CD4-positive, alpha-beta T cell (primary cell): ENCODE measurements at regions not wholly inside any gene's neighbourhood (a gene's known extent, or its start where the extent isn't known, plus 50 kb on each side); places are given as distances from the start of the nearest gene placed in this dataset.
"Not testable (repeated sequence)": the region's sequence is repeated elsewhere in the genome, so short reads cannot be mapped to it uniquely, and the experiment has no call there.

ENCODE experiments used
- ATAC-seq: fragments of 200-7000 bp; cut with Tn5 transposase; one replicate; pipeline ENCODE4 v1.10.0; 2022; ENCODE audit warnings: mild to moderate bottlenecking; ENCODE audit not compliant: poor library complexity
- CTCF ChIA-PET: fragments of 350-600 bp; sonication (Branson Sonifier 250); formaldehyde crosslinking; loops from one replicate; lab custom pipeline; 2021; ENCODE audit warnings: antibody characterized with exemption, inconsistent platforms; lab: Charles Lee
- POLR2A ChIA-PET: fragments of 350-600 bp; sonication (Branson Sonifier 250); formaldehyde crosslinking; loops from one replicate; lab custom pipeline; 2021; ENCODE audit warnings: antibody characterized with exemption, inconsistent platforms; lab: Charles Lee
- DNase-seq, 14 experiments: peaks; one replicate each; pipeline ENCODE4 v3.0.0-alpha.2; 2013 to 2020; ENCODE audit warnings: mixed read lengths in 2 of 14
- H3K27ac ChIP-seq, 2 donors: one replicate each; pipeline versions ENCODE4 v1.5.1 to v1.7.0; 2013; ENCODE audit warnings: low read length in 2 of 2, low read depth in 1 of 2, mild to moderate bottlenecking in 1 of 2
- H3K27me3 ChIP-seq, 2 experiments: 1 replicate in 1 of 2; 2 replicates in 1 of 2; pipeline versions ENCODE4 v1.6.1 to v1.7.0; 2013; ENCODE audit warnings: low read length in 2 of 2, control low read depth in 1 of 2, mild to moderate bottlenecking in 1 of 2, moderate library complexity in 1 of 2; ENCODE audit not compliant: insufficient read depth in 2 of 2, control insufficient read depth in 1 of 2
- H3K36me3 ChIP-seq: one replicate; pipeline ENCODE4 v1.6.1; 2013; ENCODE audit warnings: low read length, control low read depth; ENCODE audit not compliant: insufficient read depth
- H3K4me1 ChIP-seq: one replicate; pipeline ENCODE4 v1.6.1; 2013; ENCODE audit warnings: low read length, control low read depth; ENCODE audit not compliant: insufficient read depth
- H3K4me3 ChIP-seq: one replicate; pipeline ENCODE4 v1.5.1; 2013; ENCODE audit warnings: mild to moderate bottlenecking, low read length, moderate library complexity
- H3K9me3 ChIP-seq, 2 experiments: 1 replicate in 1 of 2; 2 replicates in 1 of 2; pipeline versions ENCODE4 v1.6.1 to v1.7.0; 2013; ENCODE audit warnings: low read length in 2 of 2, mild to moderate bottlenecking in 2 of 2, control low read depth in 1 of 2, moderate library complexity in 1 of 2; ENCODE audit not compliant: control insufficient read depth in 1 of 2, insufficient read depth in 1 of 2
- H3K27ac Mint-ChIP-seq: one replicate; pipeline ENCODE4 v1.8.0; 2020; ENCODE audit warnings: mixed read lengths
- H3K27me3 Mint-ChIP-seq: one replicate; pipeline ENCODE4 v1.8.0; 2021; ENCODE audit warnings: mixed read lengths
- H3K36me3 Mint-ChIP-seq: one replicate; pipeline ENCODE4 v1.8.0; 2021; ENCODE audit warnings: low read depth, mixed read lengths
- H3K4me1 Mint-ChIP-seq: one replicate; pipeline ENCODE4 v1.8.0; 2021; ENCODE audit warnings: low read depth, mixed read lengths
- H3K4me3 Mint-ChIP-seq: one replicate; pipeline ENCODE4 v1.8.0; 2020; ENCODE audit warnings: mild to moderate bottlenecking, mixed read lengths
- H3K9me3 Mint-ChIP-seq: one replicate; pipeline ENCODE4 v1.8.0; 2020; ENCODE audit warnings: mixed read lengths
- CTCF ChIP-seq: fragments of 200-600 bp; IDR thresholded peaks from one replicate; pipeline ENCODE4 v1.8.0; 2022; ENCODE audit warnings: antibody characterized with exemption, mild to moderate bottlenecking
- intact Hi-C, 2 experiments: fragments of 100-400 bp; cut with DNase I in 1 of 2; cut with micrococcal nuclease in 1 of 2; formaldehyde crosslinking; loops; one replicate each; pipeline versions ENCODE4 v1.15.1 to v1.9.0; 2023 to 2025; cut with DNase I, micrococcal nuclease

GRCh38 chr12:25362646-25363045 lies 111.9 kb upstream of the KRAS start:
- peaks cover 0 to 5% of the 10 kb centered on the region in 2 experiments for H3K9me3 ChIP-seq
- no peaks in the 10 kb centered on the region for H3K4me1 ChIP-seq
- H3K27ac ChIP-seq: no peak overlapping the region
- Mint-ChIP-seq H3K9me3 (no peaks in the 10 kb centered on the region), H3K27ac (no peak overlapping the region), H3K4me1 (peaks cover 19% of the 10 kb centered on the region), H3K27me3 (no peaks in the 10 kb centered on the region), H3K4me3 (no peak overlapping the region), H3K36me3 (no peaks in the 10 kb centered on the region)
- intact Hi-C loops: loop anchor here in 1 of 2 experiments (2.0 to 5.0 kb wide), 2 partner anchors 18 to 35 kb away; no protein-coding TSS in a partner anchor
- DNase-seq: no peak
- no peak for ATAC-seq
- ChIA-PET POLR2A (interaction anchor here (1.1 kb wide), 1 partner anchor 112 kb away, joined by 3 read pairs; the partner anchor contains the start of gene KRAS), CTCF (no interaction called here)
- no peak for TF ChIP-seq CTCF
- no peaks in the 10 kb centered on the region for H3K27me3 ChIP-seq
- H3K4me3 ChIP-seq: no peak overlapping the region
- H3K36me3 ChIP-seq: no peaks in the 10 kb centered on the region

- POLR2A ChIA-PET: interaction anchor here (0.8 kb wide), 1 partner anchor 92 kb away, joined by 3 read pairs; no protein-coding TSS in a partner anchor
- CTCF ChIA-PET: no interaction called here
- ATAC-seq (no peak), DNase-seq (no peak)
- TF ChIP-seq CTCF: no peak
- Mint-ChIP-seq H3K4me3 (no peak overlapping the region), H3K36me3 (no peaks in the 10 kb centered on the region), H3K9me3 (no peaks in the 10 kb centered on the region), H3K4me1 (peaks cover 19% of the 10 kb centered on the region), H3K27me3 (no peaks in the 10 kb centered on the region), H3K27ac (no peak overlapping the region)
- H3K4me1 ChIP-seq: no peaks in the 10 kb centered on the region
- H3K36me3 ChIP-seq: no peaks in the 10 kb centered on the region
- peaks cover 0 to 5% of the 10 kb centered on the region in 2 experiments for H3K9me3 ChIP-seq
- H3K4me3 ChIP-seq: no peak overlapping the region
- H3K27ac ChIP-seq: no peak overlapping the region
- no peaks in the 10 kb centered on the region for H3K27me3 ChIP-seq
- intact Hi-C loops: loop anchor here in 1 of 2 experiments (5.0 kb wide), 1 partner anchor 34 kb away; no protein-coding TSS in a partner anchor
These were observed 110.8 kb upstream of the KRAS start for GRCh38 chr12:25361511-25361910.

- no peaks in the 10 kb centered on the region for H3K36me3 ChIP-seq
- no peak overlapping the region for H3K4me3 ChIP-seq
- H3K4me1 Mint-ChIP-seq: no peaks in the 10 kb centered on the region
- DNase-seq (no peak), ATAC-seq (no peak)
- H3K9me3 Mint-ChIP-seq: no peaks in the 10 kb centered on the region
- H3K36me3 Mint-ChIP-seq: no peaks in the 10 kb centered on the region
- H3K27ac Mint-ChIP-seq: no peak overlapping the region
- no peak for TF ChIP-seq CTCF
- no peaks in the 10 kb centered on the region for H3K4me1 ChIP-seq
- H3K27me3 ChIP-seq: no peaks in the 10 kb centered on the region
- POLR2A ChIA-PET: interaction anchor here (0.8 kb wide), 1 partner anchor 30 kb away, joined by 5 read pairs; no protein-coding TSS in a partner anchor
- no peak overlapping the region for H3K27ac ChIP-seq
- H3K9me3 ChIP-seq: no peaks in the 10 kb centered on the region
- intact Hi-C loops: no loop called here
- no peaks in the 10 kb centered on the region for H3K27me3 Mint-ChIP-seq
- CTCF ChIA-PET: no interaction called here
- H3K4me3 Mint-ChIP-seq: no peak overlapping the region
These were observed 106.9 kb upstream of the KRAS start for GRCh38 chr12:25357595-25357994.

GRCh38 chr12:25352942-25353341 lies 102.2 kb upstream of the KRAS start:
- H3K27ac Mint-ChIP-seq, H3K4me1 ChIP-seq, POLR2A ChIA-PET, H3K4me1 Mint-ChIP-seq, DNase-seq, H3K4me3 Mint-ChIP-seq, CTCF ChIA-PET, intact Hi-C loops, H3K4me3 ChIP-seq, H3K27me3 Mint-ChIP-seq, H3K27ac ChIP-seq, ATAC-seq, H3K9me3 Mint-ChIP-seq, H3K9me3 ChIP-seq, H3K36me3 ChIP-seq, H3K36me3 Mint-ChIP-seq, H3K27me3 ChIP-seq: not testable (repeated sequence)
